ENCODE measurements at regions not wholly inside any gene's neighbourhood (a gene's known extent, or its start where the extent isn't known, plus 50 kb on each side); places are given as distances from the start of the nearest gene placed in this dataset.

- WGBS, 2 donors: 76 to 85% methylated on average over 2 of the region's 2 CpGs
- H3K27ac ChIP-seq: no peak overlapping the region
- H3K27me3 ChIP-seq: no peaks in the 10 kb centered on the region
- TF ChIP-seq POLR2A (IDR thresholded peaks at IDR 0.05): no peak
- no peak for TF ChIP-seq CTCF (IDR thresholded peaks at IDR 0.05)
- TF ChIP-seq EP300 (IDR thresholded peaks at IDR 0.05): no peak
- H3K36me3 ChIP-seq: no peaks in the 10 kb centered on the region
- H3K4me1 ChIP-seq: no peaks in the 10 kb centered on the region
- no peak for DNase-seq (ENCODE audit: low spot score in 2 of 2)
- H3K4me3 ChIP-seq: no peak overlapping the region
- H3K9me3 ChIP-seq: no peaks in the 10 kb centered on the region
These were observed 225.9 kb upstream of the CASK start for GRCh38 chrX:42149281-42149680.

GRCh38 chrX:42143866-42144592 lies 220.7 kb upstream of the CASK start:
- no peaks in the 10 kb centered on the region for H3K4me1 ChIP-seq
- no peak overlapping the region for H3K4me3 ChIP-seq
- no peak for DNase-seq (ENCODE audit: low spot score in 2 of 2)
- no peaks in the 10 kb centered on the region for H3K36me3 ChIP-seq
- H3K27ac ChIP-seq: no peak overlapping the region
- WGBS, 2 donors: 31 to 35% methylated on average over 5 of the region's 5 CpGs
- TF ChIP-seq EP300 (IDR thresholded peaks at IDR 0.05): no peak
- TF ChIP-seq POLR2A (IDR thresholded peaks at IDR 0.05): no peak
- TF ChIP-seq CTCF (IDR thresholded peaks at IDR 0.05): no peak
- no peaks in the 10 kb centered on the region for H3K27me3 ChIP-seq
- H3K9me3 ChIP-seq: no peaks in the 10 kb centered on the region

GRCh38 chrX:42140320-42140719 lies 217.0 kb upstream of the CASK start:
- Histone ChIP-seq H3K9me3 (no peaks in the 10 kb centered on the region), H3K36me3 (no peaks in the 10 kb centered on the region), H3K4me1 (no peaks in the 10 kb centered on the region), H3K4me3 (no peak overlapping the region), H3K27ac (no peak overlapping the region), H3K27me3 (no peaks in the 10 kb centered on the region)
- TF ChIP-seq POLR2A (IDR thresholded peaks at IDR 0.05): no peak
- TF ChIP-seq CTCF (IDR thresholded peaks at IDR 0.05): no peak
- TF ChIP-seq EP300 (IDR thresholded peaks at IDR 0.05): no peak
- DNase-seq (ENCODE audit: low spot score in 2 of 2): no peak

- DNase-seq (ENCODE audit: low spot score in 2 of 2): no peak
- no peaks in the 10 kb centered on the region for H3K4me1 ChIP-seq
- H3K27ac ChIP-seq: no peak overlapping the region
- TF ChIP-seq EP300 (IDR thresholded peaks at IDR 0.05) (no peak), POLR2A (IDR thresholded peaks at IDR 0.05) (no peak), CTCF (IDR thresholded peaks at IDR 0.05) (no peak)
- WGBS, 2 donors: 67 to 93% methylated on average over 1 of the region's 1 CpG
- no peaks in the 10 kb centered on the region for H3K36me3 ChIP-seq
- no peaks in the 10 kb centered on the region for H3K9me3 ChIP-seq
- H3K4me3 ChIP-seq: no peak overlapping the region
- H3K27me3 ChIP-seq: peaks cover 0 to 11% of the 10 kb centered on the region in 2 donors
These were observed 212.4 kb upstream of the CASK start for GRCh38 chrX:42135583-42136228.

- Histone ChIP-seq H3K4me3 (no peak overlapping the region), H3K36me3 (no peaks in the 10 kb centered on the region), H3K4me1 (no peaks in the 10 kb centered on the region), H3K27ac (no peak overlapping the region), H3K9me3 (no peaks in the 10 kb centered on the region), H3K27me3 (peaks cover 0 to 11% of the 10 kb centered on the region in 2 donors)
- DNase-seq (ENCODE audit: low spot score in 2 of 2): peak in 1 of 2 donors; percentile 15
- TF ChIP-seq CTCF (IDR thresholded peaks at IDR 0.05) (no peak), EP300 (IDR thresholded peaks at IDR 0.05) (no peak), POLR2A (IDR thresholded peaks at IDR 0.05) (no peak)
These were observed 208.5 kb upstream of the CASK start for GRCh38 chrX:42131856-42132255.

Data from tibial nerve (tissue), 4 donors.